NT2/D1 (cell line): ENCODE measurements at regions not wholly inside any gene's neighbourhood (a gene's known extent, or its start where the extent isn't known, plus 50 kb on each side); places are given as distances from the start of the nearest gene placed in this dataset.

Experiments
- DNase-seq: peaks from one replicate; pipeline ENCODE4 v3.0.0-alpha.2; 2011; ENCODE audit warnings: low read depth, low spot score
- H3K27me3 ChIP-seq: 2 replicates; pipeline ENCODE4 v1.6.0; 2011; ENCODE audit warnings: mild to moderate bottlenecking; ENCODE audit not compliant: insufficient read length, insufficient read depth
- H3K36me3 ChIP-seq: 2 replicates; pipeline ENCODE4 v1.6.1; 2011; ENCODE audit warnings: mild to moderate bottlenecking, low read length, mixed read lengths; ENCODE audit not compliant: insufficient read depth, insufficient read length
- H3K4me1 ChIP-seq: 2 replicates; pipeline ENCODE4 v1.5.1; 2011; ENCODE audit not compliant: insufficient read depth, insufficient read length
- H3K4me3 ChIP-seq: 2 replicates; pipeline ENCODE4 v1.5.1; 2011; ENCODE audit warnings: low read depth; ENCODE audit not compliant: insufficient read length
- H3K9ac ChIP-seq: 2 replicates; pipeline ENCODE4 v1.6.0; 2011; ENCODE audit warnings: low read depth; ENCODE audit not compliant: insufficient read length
- H3K9me3 ChIP-seq: 2 replicates; pipeline ENCODE4 v1.5.1; 2011; ENCODE audit warnings: mild to moderate bottlenecking, low read length; ENCODE audit not compliant: insufficient read depth
- SUZ12 ChIP-seq: IDR thresholded peaks from 2 replicates; pipeline ENCODE4 v1.6.1; 2011; ENCODE audit not compliant: insufficient read length, insufficient read depth; ENCODE audit errors: extremely low read depth
- YY1 ChIP-seq: IDR thresholded peaks from 2 replicates; pipeline ENCODE4 v1.6.1; 2011; ENCODE audit not compliant: insufficient read length, insufficient read depth
- ZNF274 ChIP-seq: IDR thresholded peaks from 2 replicates; pipeline ENCODE4 v1.6.1; 2011; ENCODE audit warnings: mild to moderate bottlenecking, low read depth, low read length

GRCh38 chr15:62472616-62473299 is 307.7 kb upstream of the C2CD4B start:
- Histone ChIP-seq H3K9ac (no peak overlapping the region), H3K4me1 (peaks cover 11% of the 10 kb centered on the region), H3K9me3 (no peaks in the 10 kb centered on the region), H3K4me3 (no peak overlapping the region), H3K27me3 (no peaks in the 10 kb centered on the region), H3K36me3 (peaks cover 5% of the 10 kb centered on the region)
- TF ChIP-seq SUZ12 (no peak), ZNF274 (no peak), YY1 (no peak)
- no peak for DNase-seq

- peaks cover 5% of the 10 kb centered on the region for H3K36me3 ChIP-seq
- H3K4me3 ChIP-seq: no peak overlapping the region
- DNase-seq: no peak
- peaks cover 11% of the 10 kb centered on the region for H3K4me1 ChIP-seq
- H3K9ac ChIP-seq: no peak overlapping the region
- H3K9me3 ChIP-seq: no peaks in the 10 kb centered on the region
- TF ChIP-seq YY1: no peak
- no peak for TF ChIP-seq SUZ12
- no peak for TF ChIP-seq ZNF274
- no peaks in the 10 kb centered on the region for H3K27me3 ChIP-seq
Observed at GRCh38 chr15:62474021-62474770, 309.1 kb upstream of the C2CD4B start.

- no peaks in the 10 kb centered on the region for H3K9me3 ChIP-seq
- TF ChIP-seq SUZ12 (no peak), ZNF274 (no peak), YY1 (no peak)
- peaks cover 10% of the 10 kb centered on the region for H3K4me1 ChIP-seq
- H3K36me3 ChIP-seq: peaks cover 5% of the 10 kb centered on the region
- DNase-seq: peak; percentile 64
- no peak overlapping the region for H3K4me3 ChIP-seq
- H3K27me3 ChIP-seq: no peaks in the 10 kb centered on the region
- H3K9ac ChIP-seq: no peak overlapping the region
Observed at GRCh38 chr15:62474771-62475124, 309.7 kb upstream of the C2CD4B start.

- H3K27me3 ChIP-seq: no peaks in the 10 kb centered on the region
- H3K9ac ChIP-seq: no peak overlapping the region
- DNase-seq: no peak
- peaks cover 5% of the 10 kb centered on the region for H3K36me3 ChIP-seq
- H3K4me1 ChIP-seq: peaks cover 7% of the 10 kb centered on the region
- TF ChIP-seq YY1 (no peak), ZNF274 (no peak), SUZ12 (no peak)
- no peak overlapping the region for H3K4me3 ChIP-seq
- no peaks in the 10 kb centered on the region for H3K9me3 ChIP-seq
Observed at GRCh38 chr15:62475591-62475990, 310.5 kb upstream of the C2CD4B start.

GRCh38 chr15:62476163-62476562 is 311.1 kb upstream of the C2CD4B start:
- DNase-seq: no peak
- H3K9ac ChIP-seq: no peak overlapping the region
- no peaks in the 10 kb centered on the region for H3K27me3 ChIP-seq
- H3K36me3 ChIP-seq: peaks cover 5% of the 10 kb centered on the region
- peaks cover 7% of the 10 kb centered on the region for H3K4me1 ChIP-seq
- no peaks in the 10 kb centered on the region for H3K9me3 ChIP-seq
- no peak overlapping the region for H3K4me3 ChIP-seq
- no peak for TF ChIP-seq SUZ12
- no peak for TF ChIP-seq ZNF274
- no peak for TF ChIP-seq YY1

GRCh38 chr15:62477929-62478328 is 312.8 kb upstream of the C2CD4B start:
- Histone ChIP-seq H3K9ac (peak overlapping the region; percentile 53), H3K4me3 (no peak overlapping the region), H3K4me1 (peaks cover 2% of the 10 kb centered on the region), H3K36me3 (peaks cover 5% of the 10 kb centered on the region), H3K9me3 (no peaks in the 10 kb centered on the region), H3K27me3 (no peaks in the 10 kb centered on the region)
- TF ChIP-seq YY1 (no peak), ZNF274 (no peak), SUZ12 (no peak)
- DNase-seq: no peak

- H3K9ac ChIP-seq: peak overlapping the region; percentile 7
- H3K4me1 ChIP-seq: peaks cover 14% of the 10 kb centered on the region
- H3K27me3 ChIP-seq: no peaks in the 10 kb centered on the region
- TF ChIP-seq ZNF274 (no peak), YY1 (no peak), SUZ12 (no peak)
- DNase-seq: peak; percentile 75
- no peaks in the 10 kb centered on the region for H3K36me3 ChIP-seq
- H3K9me3 ChIP-seq: no peaks in the 10 kb centered on the region
- H3K4me3 ChIP-seq: no peak overlapping the region
Observed at GRCh38 chr15:62482785-62483429, 317.8 kb upstream of the C2CD4B start.
